WERI-Rb-1 (cell line): ENCODE measurements at regions not wholly inside any gene's neighbourhood (a gene's known extent, or its start where the extent isn't known, plus 50 kb on each side); places are given as distances from the start of the nearest gene placed in this dataset.

Source experiments
- DNase-seq: peaks from one replicate; pipeline ENCODE4 v3.0.0-alpha.2; 2020
- H3K27ac ChIP-seq: fragments of 250-450 bp; sonication (Bioruptor Pico); 2 replicates; pipeline ENCODE4 v1.5.1; 2020; ENCODE audit warnings: mild to moderate bottlenecking, moderate library complexity
- H3K27me3 ChIP-seq: fragments of 250-450 bp; sonication (Bioruptor Pico); 2 replicates; pipeline ENCODE4 v1.5.1; 2021; ENCODE audit warnings: mild to moderate bottlenecking, low read depth, moderate library complexity; ENCODE audit not compliant: insufficient read depth, severe bottlenecking
- H3K36me3 ChIP-seq: fragments of 250-450 bp; sonication (Bioruptor Pico); 2 replicates; pipeline ENCODE4 v1.5.1; 2020; ENCODE audit warnings: mild to moderate bottlenecking, moderate library complexity
- H3K4me3 ChIP-seq: 2 replicates; pipeline ENCODE4 v1.5.1; 2011; ENCODE audit warnings: low read depth, mild to moderate bottlenecking, control low read depth, low read length
- H3K9me3 ChIP-seq: fragments of 250-450 bp; sonication (Bioruptor Pico); 2 replicates; pipeline ENCODE4 v1.5.1; 2021; ENCODE audit warnings: mild to moderate bottlenecking, moderate library complexity; ENCODE audit not compliant: severe bottlenecking
- TF ChIP-seq, protein P1 (sequence below): IDR thresholded peaks from 2 replicates; pipeline ENCODE4 v1.5.1; 2011; ENCODE audit warnings: low read depth, mild to moderate bottlenecking, control low read depth, inconsistent platforms, low read length

DNA sequence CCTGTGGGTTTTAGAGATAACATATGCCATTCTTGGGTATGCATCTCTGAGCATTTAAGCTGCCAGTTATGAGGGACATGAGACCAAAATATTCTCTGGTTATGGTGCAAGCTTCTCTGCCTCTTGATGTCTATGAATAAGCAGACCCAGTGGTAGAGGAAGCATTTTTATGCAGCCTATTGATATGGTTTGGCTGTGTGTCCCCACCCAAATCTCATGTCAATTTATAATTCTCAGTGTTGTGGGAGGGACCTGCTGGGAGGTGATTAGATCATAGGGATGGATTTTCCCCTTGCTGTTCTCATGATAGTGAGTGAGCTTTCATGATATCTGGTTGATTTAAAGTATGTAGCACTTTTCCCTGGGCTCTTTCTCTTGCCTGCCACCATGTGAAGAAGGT lies 187.2 kb downstream of the ARHGAP12 start:
- no peaks in the 10 kb centered on the region for H3K36me3 ChIP-seq
- H3K9me3 ChIP-seq: no peaks in the 10 kb centered on the region
- H3K27me3 ChIP-seq: no peaks in the 10 kb centered on the region
- TF ChIP-seq, protein P1, sequence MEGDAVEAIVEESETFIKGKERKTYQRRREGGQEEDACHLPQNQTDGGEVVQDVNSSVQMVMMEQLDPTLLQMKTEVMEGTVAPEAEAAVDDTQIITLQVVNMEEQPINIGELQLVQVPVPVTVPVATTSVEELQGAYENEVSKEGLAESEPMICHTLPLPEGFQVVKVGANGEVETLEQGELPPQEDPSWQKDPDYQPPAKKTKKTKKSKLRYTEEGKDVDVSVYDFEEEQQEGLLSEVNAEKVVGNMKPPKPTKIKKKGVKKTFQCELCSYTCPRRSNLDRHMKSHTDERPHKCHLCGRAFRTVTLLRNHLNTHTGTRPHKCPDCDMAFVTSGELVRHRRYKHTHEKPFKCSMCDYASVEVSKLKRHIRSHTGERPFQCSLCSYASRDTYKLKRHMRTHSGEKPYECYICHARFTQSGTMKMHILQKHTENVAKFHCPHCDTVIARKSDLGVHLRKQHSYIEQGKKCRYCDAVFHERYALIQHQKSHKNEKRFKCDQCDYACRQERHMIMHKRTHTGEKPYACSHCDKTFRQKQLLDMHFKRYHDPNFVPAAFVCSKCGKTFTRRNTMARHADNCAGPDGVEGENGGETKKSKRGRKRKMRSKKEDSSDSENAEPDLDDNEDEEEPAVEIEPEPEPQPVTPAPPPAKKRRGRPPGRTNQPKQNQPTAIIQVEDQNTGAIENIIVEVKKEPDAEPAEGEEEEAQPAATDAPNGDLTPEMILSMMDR: no peak
- no peak overlapping the region for H3K4me3 ChIP-seq
- H3K27ac ChIP-seq: no peak overlapping the region
- DNase-seq: no peak

DNA sequence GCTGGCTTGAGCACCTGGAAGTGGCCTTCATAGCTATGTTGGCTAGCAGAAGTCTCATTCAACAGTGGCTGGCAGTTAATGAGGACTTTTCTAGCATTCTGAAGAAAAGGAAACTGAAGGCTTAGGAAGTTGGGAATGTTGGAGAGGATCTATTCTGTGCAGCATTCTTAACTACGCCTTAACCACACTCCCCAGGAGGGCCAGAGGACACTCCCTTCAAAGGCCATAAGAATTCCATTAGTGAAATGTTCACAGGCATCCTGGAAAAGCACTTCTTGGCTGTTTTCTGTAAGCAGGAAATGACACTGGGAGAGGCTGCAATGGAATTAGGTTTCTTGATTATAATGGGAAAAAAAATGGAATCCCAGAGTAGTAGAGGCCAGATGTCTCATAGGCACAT lies 188.9 kb downstream of the ARHGAP12 start:
- Histone ChIP-seq H3K4me3 (no peak overlapping the region), H3K36me3 (no peaks in the 10 kb centered on the region), H3K27me3 (no peaks in the 10 kb centered on the region), H3K27ac (no peak overlapping the region), H3K9me3 (no peaks in the 10 kb centered on the region)
- no peak for DNase-seq
- TF ChIP-seq, protein P1: no peak

DNA sequence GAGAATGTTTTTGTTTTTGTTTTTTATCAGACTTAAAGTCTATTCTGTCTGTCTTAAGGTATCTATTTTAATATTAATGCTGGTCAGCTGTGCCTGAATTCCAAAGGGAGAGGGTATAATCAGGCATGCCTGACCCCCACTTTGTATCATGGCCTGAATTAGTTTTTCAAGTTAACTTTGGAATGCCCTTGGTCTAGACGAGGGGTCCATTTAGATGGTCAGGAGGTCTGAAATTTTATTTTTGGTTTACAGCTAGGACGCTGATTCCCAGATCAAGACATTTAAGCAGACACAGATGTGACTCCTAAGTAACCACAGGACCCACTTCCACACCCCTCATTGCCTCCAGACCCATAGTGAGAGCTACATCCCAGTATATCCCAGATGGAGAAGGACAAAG lies 189.5 kb downstream of the ARHGAP12 start:
- Histone ChIP-seq H3K4me3 (no peak overlapping the region), H3K9me3 (no peaks in the 10 kb centered on the region), H3K36me3 (no peaks in the 10 kb centered on the region), H3K27me3 (no peaks in the 10 kb centered on the region), H3K27ac (no peak overlapping the region)
- TF ChIP-seq, protein P1: no peak
- no peak for DNase-seq

DNA sequence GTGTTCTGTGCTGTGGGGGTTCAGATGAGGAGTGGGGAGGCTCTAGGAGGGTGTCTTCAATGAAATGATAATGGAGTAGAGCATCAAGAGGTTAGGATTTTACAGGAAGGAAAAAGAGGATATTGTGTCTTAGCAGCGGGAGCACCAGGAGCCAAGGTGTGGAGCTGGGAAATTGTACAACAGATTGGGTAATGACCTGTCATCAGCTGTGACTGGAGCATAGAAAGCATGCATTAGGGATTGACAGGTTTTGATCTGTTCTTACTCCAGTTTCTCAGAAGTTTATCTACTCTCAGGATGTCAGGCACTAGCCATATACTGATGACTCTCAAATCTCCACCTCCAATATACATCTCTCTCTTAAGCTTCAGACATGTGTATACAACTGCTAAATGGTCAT lies 196.9 kb downstream of the ARHGAP12 start:
- no peaks in the 10 kb centered on the region for H3K36me3 ChIP-seq
- TF ChIP-seq, protein P1: no peak
- no peak for DNase-seq
- H3K9me3 ChIP-seq: no peaks in the 10 kb centered on the region
- no peak overlapping the region for H3K27ac ChIP-seq
- H3K4me3 ChIP-seq: no peak overlapping the region
- H3K27me3 ChIP-seq: no peaks in the 10 kb centered on the region

DNA sequence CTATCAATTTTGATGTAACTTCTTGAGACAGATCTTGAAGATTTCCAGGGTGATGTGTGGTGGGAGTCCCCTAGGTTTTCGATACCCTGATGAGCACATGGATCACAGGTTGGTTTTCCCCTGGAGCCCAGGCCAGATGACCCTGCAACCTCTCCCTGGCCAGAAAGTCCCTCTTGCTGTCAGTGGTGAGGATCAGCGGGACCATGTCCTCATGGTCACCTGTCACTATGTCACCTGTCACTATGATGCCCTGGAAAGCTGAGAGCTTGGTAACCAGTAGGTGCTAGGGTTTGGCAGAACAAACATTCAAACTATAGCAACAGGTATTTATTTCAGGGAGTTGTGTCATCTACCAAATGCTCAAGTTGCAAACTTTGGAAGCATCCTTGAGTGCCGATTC lies 197.9 kb downstream of the ARHGAP12 start:
- Histone ChIP-seq H3K4me3 (no peak overlapping the region), H3K27ac (no peak overlapping the region), H3K36me3 (no peaks in the 10 kb centered on the region), H3K9me3 (no peaks in the 10 kb centered on the region), H3K27me3 (no peaks in the 10 kb centered on the region)
- no peak for DNase-seq
- TF ChIP-seq, protein P1: no peak

DNA sequence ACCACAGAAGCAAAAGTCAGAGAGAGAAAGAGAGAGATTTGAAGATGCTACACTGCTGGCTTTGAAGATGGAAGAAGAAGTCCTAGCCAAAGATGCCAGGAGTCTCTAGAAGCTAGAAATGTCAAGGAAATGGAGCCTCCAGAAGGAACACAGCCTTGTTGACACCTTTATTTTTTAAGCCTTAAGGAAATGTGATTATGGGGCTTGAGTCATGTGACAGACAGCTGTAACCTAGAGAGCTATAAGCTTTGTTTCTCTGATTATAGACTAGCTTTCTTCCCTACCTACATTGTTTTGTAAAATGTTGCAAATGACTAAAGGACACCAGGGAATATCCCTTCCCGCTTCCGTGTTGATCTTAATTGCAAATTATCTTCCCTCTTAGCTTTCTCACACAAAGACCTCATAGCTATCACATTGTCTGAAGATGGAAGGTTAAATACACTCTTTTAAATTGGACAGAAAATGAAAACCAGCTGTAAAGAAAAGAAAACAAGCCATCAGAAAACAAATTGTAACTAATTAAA lies 199.9 kb downstream of the ARHGAP12 start:
- Histone ChIP-seq H3K27me3 (no peaks in the 10 kb centered on the region), H3K9me3 (no peaks in the 10 kb centered on the region), H3K4me3 (no peak overlapping the region), H3K27ac (no peak overlapping the region), H3K36me3 (no peaks in the 10 kb centered on the region)
- no peak for DNase-seq
- TF ChIP-seq, protein P1: no peak
